DND-41 (cell line): ENCODE measurements at regions not wholly inside any gene's neighbourhood (a gene's known extent, or its start where the extent isn't known, plus 50 kb on each side); places are given as distances from the start of the nearest gene placed in this dataset.

Source experiments
- CTCF ChIP-seq: IDR thresholded peaks from 2 replicates; pipeline ENCODE4 v1.5.1; 2012; ENCODE audit warnings: borderline replicate concordance, low read length, moderate library complexity, mild to moderate bottlenecking; ENCODE audit not compliant: poor library complexity, severe bottlenecking; ENCODE audit errors: extremely low read depth
- EZH2 ChIP-seq: IDR thresholded peaks from 3 replicates; pipeline ENCODE4 v1.6.1; 2012; ENCODE audit warnings: borderline replicate concordance, low read depth, mild to moderate bottlenecking, moderate library complexity, low read length, inconsistent platforms; ENCODE audit not compliant: severe bottlenecking

GRCh38 chr15:38193496-38193895, 59.1 kb upstream of the SPRED1 start:
- TF ChIP-seq CTCF, result no peak
- no peak for TF ChIP-seq EZH2
